Ectodermal cell (in vitro differentiated cells): ENCODE measurements at regions not wholly inside any gene's neighbourhood (a gene's known extent, or its start where the extent isn't known, plus 50 kb on each side); places are given as distances from the start of the nearest gene placed in this dataset.

Source experiments
- H3K27ac ChIP-seq: 2 replicates; pipeline ENCODE4 v1.7.0; 2013; ENCODE audit warnings: mild to moderate bottlenecking, low read depth, low read length; ENCODE audit not compliant: insufficient read depth, poor library complexity, severe bottlenecking
- H3K27me3 ChIP-seq: 2 replicates; pipeline ENCODE4 v1.7.0; 2013; ENCODE audit warnings: mild to moderate bottlenecking, low read length; ENCODE audit not compliant: insufficient read depth, control insufficient read depth, poor library complexity, severe bottlenecking
- H3K36me3 ChIP-seq: one replicate; pipeline ENCODE4 v1.7.0; 2013; ENCODE audit warnings: low read length; ENCODE audit not compliant: control insufficient read depth, insufficient read depth
- H3K4me1 ChIP-seq: one replicate; pipeline ENCODE4 v1.7.0; 2013; ENCODE audit warnings: low read length; ENCODE audit not compliant: control insufficient read depth, insufficient read depth
- H3K4me3 ChIP-seq: 2 replicates; pipeline ENCODE4 v1.7.0; 2013; ENCODE audit warnings: low read depth, low read length, control low read depth; ENCODE audit not compliant: insufficient read depth
- H3K9me3 ChIP-seq: 2 replicates; pipeline ENCODE4 v1.7.0; 2013; ENCODE audit warnings: mild to moderate bottlenecking, low read length, moderate library complexity; ENCODE audit not compliant: control insufficient read depth
- WGBS, 2 experiments: methylation state at CpG; one replicate each; pipeline ENCODE4 v1.1.7; 2013; ENCODE audit warnings: missing lambda C conversion rate in 2 of 2; 5-methylcytosine and 5-hydroxymethylcytosine counted together

DNA sequence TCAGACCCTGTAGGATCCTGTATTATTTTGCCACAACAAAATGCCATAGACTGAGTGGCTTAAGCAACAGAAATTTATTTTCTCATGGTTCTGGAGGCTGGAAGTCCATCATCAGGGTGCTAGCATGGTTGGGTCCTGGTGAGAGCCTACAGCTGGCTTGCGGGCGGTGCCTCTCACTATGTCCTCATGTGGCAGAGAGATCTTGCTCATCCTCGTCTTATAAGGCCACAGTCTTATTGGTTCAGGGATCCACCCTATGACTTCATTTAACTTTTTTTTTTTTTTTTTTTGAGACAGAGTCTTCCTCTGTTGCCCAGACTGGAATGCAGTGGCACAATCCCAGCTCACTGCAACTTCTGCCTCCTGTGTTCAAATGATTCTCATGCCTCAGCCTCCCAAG, 90.9 kb downstream of the LSM5 start:
- no peaks in the 10 kb centered on the region for H3K4me1 ChIP-seq
- H3K9me3 ChIP-seq, result no peaks in the 10 kb centered on the region
- H3K36me3 ChIP-seq, result no peaks in the 10 kb centered on the region
- no peaks in the 10 kb centered on the region for H3K27me3 ChIP-seq
- 88 to 96% methylated on average over 2 of the region's 3 CpGs for WGBS, 2 experiments
- H3K4me3 ChIP-seq, result no peak overlapping the region
- no peak overlapping the region for H3K27ac ChIP-seq

- no peaks in the 10 kb centered on the region for H3K4me1 ChIP-seq
- no peak overlapping the region for H3K4me3 ChIP-seq
- 88% methylated on average over 1 of the region's 1 CpG for WGBS, 2 experiments
- H3K36me3 ChIP-seq, result no peaks in the 10 kb centered on the region
- H3K27me3 ChIP-seq, result no peaks in the 10 kb centered on the region
- H3K9me3 ChIP-seq, result no peaks in the 10 kb centered on the region
- H3K27ac ChIP-seq, result no peak overlapping the region
These were observed 95.0 kb downstream of the LSM5 start for GRCh38 chr7:32395168-32395567.

GRCh38 chr7:32393861-32394260, 96.3 kb downstream of the LSM5 start:
- no peak overlapping the region for H3K4me3 ChIP-seq
- H3K27ac ChIP-seq, result no peak overlapping the region
- H3K9me3 ChIP-seq, result no peaks in the 10 kb centered on the region
- no peaks in the 10 kb centered on the region for H3K36me3 ChIP-seq
- no peaks in the 10 kb centered on the region for H3K4me1 ChIP-seq
- 85 to 91% methylated on average over 1 of the region's 1 CpG for WGBS, 2 experiments
- no peaks in the 10 kb centered on the region for H3K27me3 ChIP-seq

GRCh38 chr7:32390210-32390609, 100.0 kb downstream of the LSM5 start:
- H3K9me3 ChIP-seq, result no peaks in the 10 kb centered on the region
- 49 to 71% methylated on average over 2 of the region's 2 CpGs for WGBS, 2 experiments
- no peaks in the 10 kb centered on the region for H3K36me3 ChIP-seq
- H3K27me3 ChIP-seq, result no peaks in the 10 kb centered on the region
- no peak overlapping the region for H3K27ac ChIP-seq
- no peaks in the 10 kb centered on the region for H3K4me1 ChIP-seq
- H3K4me3 ChIP-seq, result no peak overlapping the region

- WGBS, 2 experiments, result 92% methylated on average over 2 of the region's 2 CpGs
- H3K27ac ChIP-seq, result no peak overlapping the region
- no peaks in the 10 kb centered on the region for H3K36me3 ChIP-seq
- H3K4me1 ChIP-seq, result no peaks in the 10 kb centered on the region
- no peak overlapping the region for H3K4me3 ChIP-seq
- H3K9me3 ChIP-seq, result no peaks in the 10 kb centered on the region
- no peaks in the 10 kb centered on the region for H3K27me3 ChIP-seq
These were observed 104.7 kb downstream of the LSM5 start for GRCh38 chr7:32385316-32385956.

GRCh38 chr7:32381024-32381601, 109.1 kb downstream of the LSM5 start:
- H3K4me1 ChIP-seq, result no peaks in the 10 kb centered on the region
- no peak overlapping the region for H3K4me3 ChIP-seq
- H3K36me3 ChIP-seq, result no peaks in the 10 kb centered on the region
- H3K27me3 ChIP-seq, result no peaks in the 10 kb centered on the region
- H3K27ac ChIP-seq, result no peak overlapping the region
- no peaks in the 10 kb centered on the region for H3K9me3 ChIP-seq
- 91 to 92% methylated on average over 3 of the region's 4 CpGs for WGBS, 2 experiments

- no peaks in the 10 kb centered on the region for H3K27me3 ChIP-seq
- no peaks in the 10 kb centered on the region for H3K4me1 ChIP-seq
- H3K36me3 ChIP-seq, result no peaks in the 10 kb centered on the region
- 88 to 94% methylated on average over 2 of the region's 2 CpGs for WGBS, 2 experiments
- H3K4me3 ChIP-seq, result no peak overlapping the region
- no peaks in the 10 kb centered on the region for H3K9me3 ChIP-seq
- no peak overlapping the region for H3K27ac ChIP-seq
These were observed 110.6 kb downstream of the LSM5 start for GRCh38 chr7:32379510-32380112.

DNA sequence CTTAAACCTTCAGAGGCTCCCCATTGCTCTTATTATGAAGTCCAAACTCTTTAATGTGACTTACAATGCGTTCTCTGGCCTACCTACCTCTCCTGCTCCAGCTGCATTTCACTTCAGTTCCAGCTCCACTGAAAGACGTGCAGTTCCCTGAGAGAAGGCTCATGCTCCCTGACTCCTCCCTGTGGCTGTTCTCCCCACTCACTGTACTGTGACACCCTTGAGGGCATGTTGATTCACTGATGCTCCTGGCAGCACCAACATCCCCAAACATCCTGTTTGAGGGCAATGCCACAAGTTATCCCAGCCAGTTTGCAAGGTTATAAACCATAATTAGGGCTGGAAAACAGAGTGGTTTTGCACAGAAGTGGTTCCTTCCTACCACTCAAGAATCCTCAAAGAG, 111.2 kb downstream of the LSM5 start:
- no peak overlapping the region for H3K4me3 ChIP-seq
- 65 to 79% methylated on average over 2 of the region's 2 CpGs for WGBS, 2 experiments
- H3K36me3 ChIP-seq, result no peaks in the 10 kb centered on the region
- H3K9me3 ChIP-seq, result no peaks in the 10 kb centered on the region
- H3K27me3 ChIP-seq, result no peaks in the 10 kb centered on the region
- no peaks in the 10 kb centered on the region for H3K4me1 ChIP-seq
- H3K27ac ChIP-seq, result no peak overlapping the region

DNA sequence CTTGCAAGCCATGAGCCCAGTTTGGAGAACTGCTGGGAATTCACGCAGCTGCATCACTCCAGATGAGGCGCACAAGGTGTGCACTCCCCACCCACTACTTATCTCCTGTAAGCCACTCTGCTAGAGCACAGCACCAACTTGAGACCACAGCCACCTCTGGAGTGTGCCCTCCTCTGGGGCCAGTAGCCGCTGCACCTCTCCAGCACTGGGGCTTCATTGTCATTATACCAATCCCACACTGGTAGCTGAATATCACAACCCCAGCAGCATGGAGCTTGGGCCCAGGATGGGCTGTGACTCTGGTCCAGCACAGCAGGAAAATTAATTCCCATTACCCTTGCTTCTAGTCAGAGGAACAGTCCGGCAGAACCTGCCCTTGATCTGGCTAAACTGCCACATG, 125.6 kb downstream of the LSM5 start:
- Histone ChIP-seq H3K4me1 (no peaks in the 10 kb centered on the region), H3K27me3 (no peaks in the 10 kb centered on the region), H3K36me3 (no peaks in the 10 kb centered on the region), H3K4me3 (no peak overlapping the region), H3K27ac (no peak overlapping the region), H3K9me3 (no peaks in the 10 kb centered on the region)
- 94 to 95% methylated on average over 4 of the region's 4 CpGs for WGBS, 2 experiments

- Histone ChIP-seq H3K4me1 (no peaks in the 10 kb centered on the region), H3K27me3 (no peaks in the 10 kb centered on the region), H3K36me3 (no peaks in the 10 kb centered on the region), H3K9me3 (no peaks in the 10 kb centered on the region), H3K27ac (no peak overlapping the region), H3K4me3 (no peak overlapping the region)
- 95 to 97% methylated on average over 5 of the region's 5 CpGs for WGBS, 2 experiments
These were observed 130.1 kb downstream of the LSM5 start for GRCh38 chr7:32360127-32360526.
